C4-2B (cell line): ENCODE measurements at regions not wholly inside any gene's neighbourhood (a gene's known extent, or its start where the extent isn't known, plus 50 kb on each side); places are given as distances from the start of the nearest gene placed in this dataset.

Source experiments
- CTCF ChIP-seq: fragments of 450-650 bp; conservative IDR thresholded peaks from 2 replicates; pipeline ENCODE4 v1.5.1; 2017; ENCODE audit warnings: mild to moderate bottlenecking
- ZFX ChIP-seq: fragments of 450-650 bp; IDR thresholded peaks from 2 replicates; pipeline ENCODE4 v1.6.1; 2017

DNA sequence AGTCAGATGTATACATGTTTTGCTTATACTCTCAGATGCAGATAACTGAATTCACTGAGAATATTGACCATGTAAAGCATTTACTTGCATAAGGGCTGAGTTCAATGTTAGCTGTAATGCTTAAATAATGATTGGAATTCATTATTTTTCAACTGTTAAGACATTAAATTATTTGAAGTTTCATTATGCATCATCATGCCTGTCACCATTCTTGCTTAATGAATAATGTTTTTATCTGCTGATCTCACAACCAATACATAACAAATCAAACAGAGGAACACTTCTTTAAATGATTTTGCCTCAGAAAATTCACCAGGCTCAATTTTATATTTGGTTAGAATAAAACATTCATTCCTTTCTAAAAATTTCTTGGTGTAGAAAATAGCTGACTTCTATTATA is 233.4 kb downstream of the GPR37 start:
- no peak for TF ChIP-seq CTCF
- no peak for TF ChIP-seq ZFX
